HG02885 (cell line): ENCODE measurements at regions not wholly inside any gene's neighbourhood (a gene's known extent, or its start where the extent isn't known, plus 50 kb on each side); places are given as distances from the start of the nearest gene placed in this dataset.
"Not testable (repeated sequence)": the region's sequence is repeated elsewhere in the genome, so short reads cannot be mapped to it uniquely, and the experiment has no call there.

Experiments
- ATAC-seq: cut with Tn5 transposase; IDR thresholded peaks from one replicate; pipeline ENCODE4 v1.9.1; 2021; ENCODE audit warnings: mild to moderate bottlenecking; ENCODE audit not compliant: unreplicated experiment, poor library complexity

DNA sequence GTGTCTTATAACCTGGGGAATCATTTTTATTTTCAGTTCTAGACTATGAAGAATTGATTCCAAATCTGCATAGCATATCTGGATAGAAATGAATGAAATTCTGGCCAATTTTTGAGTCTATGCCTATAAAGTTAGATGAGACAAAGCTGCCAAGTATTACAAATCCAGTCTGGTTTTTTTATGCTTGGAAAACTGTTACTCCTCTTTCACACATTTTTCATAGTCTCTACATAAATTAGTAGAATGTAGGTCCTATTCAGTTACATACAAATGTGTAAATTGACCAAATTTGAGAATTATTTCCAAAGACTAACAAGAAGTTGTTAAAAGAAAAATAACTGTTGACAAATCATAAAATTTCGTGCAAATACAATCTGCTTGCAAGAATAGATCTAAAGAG is 1505.2 kb downstream of the AMY1C start:
- no peak for ATAC-seq

GRCh38 chr1:105260001-105260400 is 1510.3 kb downstream of the AMY1C start:
- no peak for ATAC-seq

DNA sequence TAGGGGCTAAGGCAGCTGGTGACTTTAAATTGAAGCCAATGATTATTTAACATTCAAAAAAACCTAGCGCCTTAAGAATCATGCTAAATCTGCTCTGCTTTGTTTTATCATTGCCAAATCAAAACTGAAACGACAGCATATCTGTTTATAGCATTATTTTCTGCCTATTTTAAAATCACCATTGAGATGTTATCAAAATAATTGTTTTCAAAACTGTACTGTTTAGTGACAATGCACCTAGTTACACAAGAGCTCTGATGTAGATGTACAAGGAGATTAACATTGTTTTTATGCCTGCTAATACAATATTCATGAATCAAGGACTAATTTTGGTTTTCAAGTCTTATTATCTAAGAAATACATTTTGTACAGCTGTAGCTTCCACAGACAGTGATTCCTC is 1521.3 kb downstream of the AMY1C start:
- no peak for ATAC-seq

DNA sequence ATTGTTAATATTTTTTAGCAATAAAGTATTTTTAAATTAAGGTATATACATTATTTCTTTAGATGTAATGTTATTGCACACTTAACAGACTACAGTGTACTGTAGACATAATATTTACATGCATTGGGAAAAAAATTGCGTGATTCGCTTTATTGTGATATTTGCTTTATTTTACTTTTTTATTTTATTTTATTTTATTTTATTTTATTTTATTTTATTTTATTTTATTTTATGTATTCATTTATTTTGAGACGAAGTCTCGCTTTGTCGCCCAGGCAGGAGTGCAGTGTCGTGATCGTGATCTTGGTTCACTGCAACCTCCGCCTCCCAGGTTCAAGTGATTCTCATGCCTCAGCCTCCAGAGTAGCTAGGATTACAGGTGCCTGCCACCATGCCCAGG is 1522.7 kb downstream of the AMY1C start:
- not testable (repeated sequence) for ATAC-seq

DNA sequence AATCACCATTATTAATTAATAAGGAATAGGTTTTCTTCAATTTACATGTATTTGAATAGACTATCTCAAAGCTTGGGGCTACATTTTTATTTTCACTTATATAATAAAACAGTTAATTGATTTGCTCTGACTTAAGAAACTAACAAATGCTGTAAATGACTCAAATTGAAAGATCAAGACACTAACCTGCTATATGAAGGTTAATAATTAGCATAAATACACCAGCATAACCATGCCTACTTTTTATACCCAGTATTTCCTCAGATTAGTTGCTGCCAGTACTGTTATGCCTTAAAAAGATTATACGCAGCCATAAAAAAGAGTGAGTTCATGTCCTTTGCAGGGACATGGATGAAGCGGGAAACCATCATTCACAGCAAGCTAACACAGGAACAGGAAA is 1545.1 kb downstream of the AMY1C start:
- ATAC-seq: no peak

- no peak for ATAC-seq
Measured at GRCh38 chr1:105310063-105310462, 1560.4 kb downstream of the AMY1C start.

DNA sequence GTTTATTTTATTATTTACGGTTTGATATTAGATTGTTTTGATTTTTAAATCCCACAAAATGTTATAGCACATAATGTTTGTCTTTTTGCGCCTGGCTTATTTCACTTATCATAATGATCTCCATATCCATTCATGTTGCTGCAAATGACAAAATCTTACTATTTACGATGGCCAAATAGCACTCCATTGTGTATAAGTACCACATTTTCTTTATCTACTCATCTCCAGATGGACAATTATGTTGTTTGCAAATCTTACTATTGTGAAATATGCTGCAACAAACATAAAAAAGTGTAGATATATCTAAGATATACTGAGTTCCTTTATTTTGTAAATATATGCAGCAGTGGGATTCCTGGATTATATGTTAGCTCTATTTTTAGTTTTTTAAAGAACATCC is 1568.3 kb downstream of the AMY1C start:
- no peak for ATAC-seq

- ATAC-seq: no peak
Measured at GRCh38 chr1:105326886-105327285, 1577.2 kb downstream of the AMY1C start.

GRCh38 chr1:105337420-105337819 is 1587.7 kb downstream of the AMY1C start:
- no peak for ATAC-seq

DNA sequence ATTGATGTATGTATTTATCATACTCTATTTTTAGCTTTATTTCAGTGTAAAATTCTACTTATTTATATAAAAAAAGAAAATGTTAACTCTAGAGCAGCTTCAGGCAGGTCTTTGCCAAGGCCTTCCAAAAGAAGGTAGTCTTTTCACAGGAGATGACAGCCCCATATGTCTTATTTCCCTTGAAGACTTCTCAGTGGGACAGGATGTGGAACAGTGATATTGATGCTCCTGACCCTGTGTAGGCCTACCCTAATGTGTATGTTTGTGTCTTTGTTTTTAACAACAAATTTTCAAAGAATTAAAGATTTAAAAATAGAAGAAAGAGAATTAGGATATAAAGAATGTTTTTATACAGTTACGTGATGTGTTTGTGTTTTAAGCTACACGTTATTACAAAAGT is 1593.6 kb downstream of the AMY1C start:
- no peak for ATAC-seq

GRCh38 chr1:105359457-105359856 is 1609.8 kb downstream of the AMY1C start:
- no peak for ATAC-seq

DNA sequence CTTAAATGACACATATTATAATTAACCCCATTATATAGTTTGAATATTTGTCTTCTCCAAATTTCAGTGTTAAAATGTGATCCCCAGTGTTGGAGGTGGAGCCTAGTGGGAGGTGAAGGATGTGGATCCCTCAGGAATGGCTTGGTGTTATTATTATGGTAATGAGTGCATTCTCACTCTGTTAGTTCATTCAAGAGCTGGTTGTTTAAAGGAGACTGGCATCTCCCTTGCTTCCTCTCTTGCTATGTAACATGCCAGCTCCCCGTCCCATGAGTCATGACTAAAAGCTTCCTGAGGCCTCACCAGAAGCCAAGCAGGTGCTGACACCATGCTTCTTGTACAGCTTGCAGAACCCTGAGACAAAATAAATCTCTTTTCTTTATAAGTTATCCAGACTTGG is 1612.7 kb downstream of the AMY1C start:
- ATAC-seq: no peak

- ATAC-seq: no peak
Measured at GRCh38 chr1:105368446-105368845, 1618.7 kb downstream of the AMY1C start.

GRCh38 chr1:105373681-105374080 is 1624.0 kb downstream of the AMY1C start:
- ATAC-seq: no peak

- ATAC-seq: no peak
Measured at GRCh38 chr1:105386489-105386888, 1636.8 kb downstream of the AMY1C start.

DNA sequence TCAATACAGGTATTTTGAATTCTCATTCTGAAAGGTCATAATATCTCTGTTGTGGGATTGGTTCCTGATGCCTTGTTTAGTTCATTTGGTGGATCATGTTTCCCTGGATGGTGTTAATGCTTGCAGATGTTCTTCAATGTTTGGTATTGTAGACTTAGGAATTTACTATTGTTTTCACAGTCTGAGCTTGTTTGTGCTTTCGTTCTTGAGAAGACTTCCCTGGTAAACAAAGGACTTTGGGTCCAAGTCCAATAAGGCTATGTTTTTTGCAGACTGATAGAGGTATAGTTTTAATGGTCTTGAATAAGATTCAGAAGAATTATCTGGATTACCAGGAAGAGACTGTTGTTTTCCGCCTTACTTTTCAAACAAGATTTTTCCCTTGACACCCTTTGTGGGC is 1646.3 kb downstream of the AMY1C start:
- no peak for ATAC-seq

GRCh38 chr1:105398909-105399308 is 1649.2 kb downstream of the AMY1C start:
- ATAC-seq: no peak

DNA sequence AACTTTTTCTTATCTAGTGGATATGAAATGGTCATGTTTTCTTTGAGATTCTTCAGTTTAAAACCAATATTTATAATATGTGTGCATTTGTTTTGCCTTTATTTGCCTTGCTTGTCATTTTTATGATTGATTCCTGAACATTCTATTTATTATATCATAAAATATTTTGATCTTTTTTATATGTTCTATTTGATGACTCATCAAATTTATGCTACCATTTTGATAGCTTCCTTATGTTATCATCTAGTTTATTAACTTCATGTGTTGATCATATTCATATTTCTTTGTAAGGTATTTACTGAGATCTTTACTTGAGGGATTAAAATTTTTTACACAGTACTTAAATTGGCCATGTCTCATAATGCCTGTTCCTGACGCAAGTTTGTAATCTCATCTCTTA is 1650.0 kb downstream of the AMY1C start:
- no peak for ATAC-seq

DNA sequence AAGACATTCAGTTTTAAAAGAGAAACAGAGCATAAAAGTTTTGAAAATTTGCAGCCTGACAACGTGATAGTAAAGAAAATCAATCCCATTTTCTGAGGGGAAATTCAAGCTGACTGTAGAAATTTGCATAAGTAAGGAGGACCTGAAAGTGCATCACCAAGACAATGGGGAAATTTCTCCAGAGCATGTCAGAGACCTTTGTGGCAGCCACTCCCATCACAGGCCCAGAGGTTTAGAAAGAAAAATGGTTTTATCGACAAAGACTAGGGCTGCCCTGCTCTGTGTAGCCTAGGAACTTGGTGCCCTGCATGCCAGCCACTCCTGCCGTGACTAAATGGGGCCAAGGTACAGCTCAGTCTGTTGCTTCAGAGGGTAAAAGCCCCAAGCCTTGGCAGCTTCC is 1640.2 kb upstream of the PRMT6 start:
- no peak for ATAC-seq

DNA sequence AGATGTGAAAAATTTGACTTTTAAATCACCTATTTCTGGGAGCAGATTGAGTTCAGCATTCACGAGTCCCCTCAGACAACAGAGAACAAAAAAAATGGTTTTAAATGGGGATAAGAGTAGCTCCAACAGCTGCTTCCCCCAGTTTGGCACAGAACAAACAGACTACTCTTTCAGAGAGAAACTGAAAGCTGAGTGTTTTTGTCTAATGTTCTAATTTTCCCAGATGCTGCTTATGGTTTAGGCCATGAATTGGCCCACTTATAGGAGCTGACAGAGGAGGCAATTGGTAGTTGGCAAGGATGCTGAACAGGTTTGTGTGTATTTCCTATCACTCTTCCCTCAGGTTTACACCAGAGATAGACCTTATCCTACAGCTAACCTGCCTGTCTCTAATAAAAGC is 1637.4 kb upstream of the PRMT6 start:
- no peak for ATAC-seq

GRCh38 chr1:105427543-105427942 is 1628.9 kb upstream of the PRMT6 start:
- no peak for ATAC-seq

DNA sequence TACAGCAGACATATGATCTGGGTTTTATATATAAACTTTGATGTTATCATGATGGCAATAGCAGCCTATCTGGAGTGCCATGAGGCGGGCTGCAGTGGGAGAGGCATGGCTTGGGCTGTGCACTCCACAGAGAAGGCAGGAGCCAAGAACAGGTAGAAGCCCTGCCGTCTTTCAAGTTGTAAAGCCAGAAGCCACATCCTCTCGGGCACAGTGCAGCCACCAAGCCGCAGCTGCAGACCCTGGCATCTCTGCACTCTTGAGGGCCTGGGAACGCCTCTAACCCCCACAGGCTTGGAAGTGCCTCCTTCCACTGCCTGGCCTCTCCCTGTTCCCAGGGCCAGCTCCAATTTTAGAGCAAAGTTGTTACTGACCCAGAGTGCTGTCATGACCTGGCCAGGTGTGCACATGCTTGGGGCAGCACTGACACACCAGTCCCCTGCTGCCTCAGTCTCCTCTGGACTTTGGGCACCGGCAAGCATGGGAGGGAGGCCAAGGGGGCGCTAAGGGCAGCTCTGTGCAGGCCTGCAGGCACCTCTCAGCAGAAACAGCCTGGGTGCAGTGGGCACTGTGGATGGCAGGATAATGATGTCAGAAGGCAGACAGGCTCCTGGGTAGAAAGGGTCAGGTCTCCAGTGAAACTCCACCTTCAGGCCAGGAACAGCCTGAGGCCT is 1619.8 kb upstream of the PRMT6 start:
- ATAC-seq: no peak

DNA sequence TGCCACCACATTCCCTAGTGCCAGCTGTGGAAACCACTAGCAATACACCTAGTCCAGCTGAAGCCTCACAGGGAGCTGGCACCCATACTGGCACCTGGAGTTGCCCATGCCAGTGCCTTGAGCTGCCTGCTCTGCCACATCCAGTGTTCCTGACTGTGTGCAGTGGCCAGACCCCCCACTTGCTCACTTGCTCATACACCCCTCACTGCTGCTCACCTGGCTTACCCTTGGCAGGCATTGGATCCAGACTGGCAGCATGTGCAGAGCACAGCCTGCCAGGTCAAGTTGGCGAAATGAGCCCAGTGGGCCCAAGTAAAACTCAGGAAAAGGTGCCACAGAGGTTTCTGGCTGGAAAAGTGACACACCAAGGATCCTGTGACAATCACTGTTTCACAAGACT is 1618.6 kb upstream of the PRMT6 start:
- ATAC-seq: no peak
